Panc1 (cell line): ENCODE measurements at regions not wholly inside any gene's neighbourhood (a gene's known extent, or its start where the extent isn't known, plus 50 kb on each side); places are given as distances from the start of the nearest gene placed in this dataset.

Experiments used
- SIN3A ChIP-seq: IDR thresholded peaks from 2 replicates; pipeline ENCODE4 v1.6.1; 2012; ENCODE audit warnings: low read depth, mild to moderate bottlenecking, low read length, moderate library complexity, borderline replicate concordance; ENCODE audit not compliant: insufficient read depth
- TCF7L2 ChIP-seq: IDR thresholded peaks from 2 replicates; pipeline ENCODE4 v1.6.1; 2011; ENCODE audit warnings: mild to moderate bottlenecking, low read depth, low read length, inconsistent platforms
- TF ChIP-seq, protein P1 (sequence below): fragments of 450-650 bp; IDR thresholded peaks from 2 replicates; pipeline ENCODE4 v1.5.1; 2017; ENCODE audit warnings: mild to moderate bottlenecking

DNA sequence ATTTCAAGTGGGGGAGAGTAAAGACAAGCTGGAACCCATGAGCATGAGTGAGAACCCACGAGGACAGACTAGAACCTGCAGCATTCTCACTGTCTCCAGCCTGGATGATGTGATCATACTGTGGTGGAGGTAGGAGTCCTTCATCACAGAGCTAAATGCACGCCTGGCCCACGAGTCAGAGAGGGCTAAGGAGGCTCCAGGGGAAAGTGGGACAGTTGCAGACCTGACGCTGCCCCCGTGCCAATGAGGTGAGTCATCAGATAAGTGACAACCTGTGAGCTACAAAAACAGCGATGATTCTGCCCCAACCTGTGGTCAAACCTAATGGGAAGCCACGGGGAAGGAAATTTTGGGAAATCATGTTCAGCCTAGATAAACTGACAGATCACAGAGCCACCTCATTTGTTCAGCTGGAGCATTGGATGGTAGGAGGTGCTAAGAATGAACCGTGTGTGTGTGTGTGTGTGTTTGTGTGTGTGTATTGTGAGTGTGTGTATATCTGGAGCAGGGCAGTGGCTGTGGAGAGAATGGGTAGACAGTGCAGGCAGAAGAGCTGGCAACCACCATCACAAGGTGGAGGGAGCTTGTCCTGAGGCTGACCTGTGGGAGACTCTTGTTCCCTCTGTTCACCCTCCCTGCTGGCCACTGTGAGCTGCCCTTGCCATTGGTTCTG, 131.8 kb downstream of the UTP18 start:
- no peak for TF ChIP-seq SIN3A
- TF ChIP-seq, protein P1, sequence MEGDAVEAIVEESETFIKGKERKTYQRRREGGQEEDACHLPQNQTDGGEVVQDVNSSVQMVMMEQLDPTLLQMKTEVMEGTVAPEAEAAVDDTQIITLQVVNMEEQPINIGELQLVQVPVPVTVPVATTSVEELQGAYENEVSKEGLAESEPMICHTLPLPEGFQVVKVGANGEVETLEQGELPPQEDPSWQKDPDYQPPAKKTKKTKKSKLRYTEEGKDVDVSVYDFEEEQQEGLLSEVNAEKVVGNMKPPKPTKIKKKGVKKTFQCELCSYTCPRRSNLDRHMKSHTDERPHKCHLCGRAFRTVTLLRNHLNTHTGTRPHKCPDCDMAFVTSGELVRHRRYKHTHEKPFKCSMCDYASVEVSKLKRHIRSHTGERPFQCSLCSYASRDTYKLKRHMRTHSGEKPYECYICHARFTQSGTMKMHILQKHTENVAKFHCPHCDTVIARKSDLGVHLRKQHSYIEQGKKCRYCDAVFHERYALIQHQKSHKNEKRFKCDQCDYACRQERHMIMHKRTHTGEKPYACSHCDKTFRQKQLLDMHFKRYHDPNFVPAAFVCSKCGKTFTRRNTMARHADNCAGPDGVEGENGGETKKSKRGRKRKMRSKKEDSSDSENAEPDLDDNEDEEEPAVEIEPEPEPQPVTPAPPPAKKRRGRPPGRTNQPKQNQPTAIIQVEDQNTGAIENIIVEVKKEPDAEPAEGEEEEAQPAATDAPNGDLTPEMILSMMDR, result no peak
- no peak for TF ChIP-seq TCF7L2
